ENCODE measurements at regions not wholly inside any gene's neighbourhood (a gene's known extent, or its start where the extent isn't known, plus 50 kb on each side); places are given as distances from the start of the nearest gene placed in this dataset.
"Not testable (repeated sequence)": the region's sequence is repeated elsewhere in the genome, so short reads cannot be mapped to it uniquely, and the experiment has no call there.

DNA sequence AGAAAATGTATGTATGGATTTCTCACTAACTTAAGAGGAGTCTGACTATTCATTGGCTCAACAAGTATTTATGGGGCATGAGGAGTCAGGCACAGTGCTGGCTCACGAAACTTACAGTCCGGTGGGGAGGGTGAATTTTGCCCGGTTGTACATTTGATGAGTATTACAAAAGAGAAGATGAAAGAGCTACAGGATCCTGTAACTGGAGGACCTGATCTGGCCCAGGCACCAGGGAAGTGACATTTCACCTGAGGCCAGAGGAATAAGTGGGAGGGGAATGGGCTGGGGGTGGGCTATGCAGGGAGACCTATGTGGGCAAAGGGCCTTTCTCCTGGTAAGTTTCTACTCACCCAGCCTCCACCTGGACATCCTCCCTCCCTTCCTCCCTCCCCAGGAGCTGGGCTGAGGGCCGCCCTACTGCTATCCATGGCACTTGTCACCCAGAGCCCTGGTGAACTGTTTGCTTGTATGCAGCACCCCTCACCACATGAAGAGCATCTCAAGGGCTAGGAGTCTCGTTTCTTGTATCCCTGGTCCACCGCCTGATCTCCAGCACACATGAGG, 101.1 kb upstream of the ZNF438 start:
- DNase-seq (ENCODE audit: insufficient read length, low spot score) (no peak), FAIRE-seq (no peak)
- TF ChIP-seq POU2F2 (IDR thresholded peaks at IDR 0.05; ENCODE audit: low read depth, low read length) (no peak), POLR2A (IDR thresholded peaks at IDR 0.05; ENCODE audit: low read depth, low read length) (no peak), POLR2AphosphoS5 (IDR thresholded peaks at IDR 0.05; ENCODE audit: low read depth, low read length) (no peak), PAX5 (IDR thresholded peaks at IDR 0.05; ENCODE audit: insufficient read depth, low read length, severe bottlenecking) (no peak), SPI1 (IDR thresholded peaks at IDR 0.05; ENCODE audit: low read depth, low read length) (no peak), TAF1 (IDR thresholded peaks at IDR 0.05; ENCODE audit: low read depth, low read length) (no peak)

DNA sequence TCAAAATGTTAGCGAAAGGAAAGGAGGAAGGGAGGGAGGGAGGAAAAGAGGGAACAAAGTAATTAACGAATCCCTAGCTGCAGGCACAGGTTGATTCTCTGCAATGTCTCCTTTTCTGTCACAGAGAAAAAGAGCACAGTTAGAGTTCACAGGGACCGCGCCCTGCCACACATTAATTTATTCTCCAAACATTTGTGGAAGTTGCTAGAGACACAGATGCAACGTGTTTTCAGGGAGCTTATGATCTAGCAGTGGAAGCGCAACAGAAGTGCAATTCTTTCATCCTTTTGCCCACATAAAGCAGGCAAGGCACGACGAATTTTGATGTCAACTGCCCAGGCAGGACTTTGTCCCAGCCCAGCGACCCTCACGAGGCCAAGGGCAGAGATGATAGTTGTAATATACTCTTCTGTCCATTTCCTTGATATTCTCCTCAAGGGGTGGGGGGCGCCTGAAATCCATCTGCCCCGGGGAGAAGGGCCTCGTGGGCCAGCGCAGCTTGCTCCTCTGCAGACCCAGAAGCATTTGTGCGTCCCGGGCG, 101.7 kb upstream of the ZNF438 start:
- TF ChIP-seq POU2F2 (IDR thresholded peaks at IDR 0.05; ENCODE audit: low read depth, low read length), result no peak
- no peak; the same call in 1 of the 2 replicates for TF ChIP-seq TAF1 (IDR thresholded peaks at IDR 0.05; ENCODE audit: low read depth, low read length)
- no peak for TF ChIP-seq SPI1 (IDR thresholded peaks at IDR 0.05; ENCODE audit: low read depth, low read length)
- no peak for TF ChIP-seq POLR2A (IDR thresholded peaks at IDR 0.05; ENCODE audit: low read depth, low read length)
- no peak for TF ChIP-seq POLR2AphosphoS5 (IDR thresholded peaks at IDR 0.05; ENCODE audit: low read depth, low read length)
- no peak for TF ChIP-seq PAX5 (IDR thresholded peaks at IDR 0.05; ENCODE audit: insufficient read depth, low read length, severe bottlenecking)
- DNase-seq (ENCODE audit: insufficient read length, low spot score) (no peak), FAIRE-seq (peak; percentile 28)

DNA sequence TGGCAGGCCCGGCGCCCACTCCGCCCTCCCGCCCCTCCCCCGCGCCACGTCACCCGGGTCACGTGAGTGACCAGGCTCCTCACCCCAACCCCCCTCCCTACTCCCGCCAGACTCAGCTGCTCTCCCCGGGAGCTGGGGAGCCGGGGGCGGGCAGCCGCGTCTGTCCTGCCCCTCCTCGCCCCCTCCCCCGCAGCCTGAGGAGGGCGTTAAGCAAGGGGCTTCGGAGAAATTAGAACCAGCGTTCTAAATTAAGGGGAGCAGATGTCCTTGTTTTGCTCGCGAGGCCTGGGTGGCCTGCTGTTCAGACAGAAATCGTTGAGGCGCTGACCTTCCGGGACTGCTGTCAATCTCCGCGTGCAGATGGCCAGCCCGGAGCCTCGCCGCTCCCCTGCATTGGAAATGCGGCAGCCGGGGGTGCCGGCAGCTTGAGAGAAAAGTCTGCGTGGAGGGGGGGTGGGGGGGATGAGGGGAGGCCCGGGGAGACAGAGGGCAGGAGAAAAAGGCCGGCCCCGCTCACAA, 102.2 kb upstream of the ZNF438 start:
- FAIRE-seq, result peak; percentile 60
- TF ChIP-seq PAX5 (IDR thresholded peaks at IDR 0.05; ENCODE audit: insufficient read depth, low read length, severe bottlenecking), result no peak
- no peak for TF ChIP-seq TAF1 (IDR thresholded peaks at IDR 0.05; ENCODE audit: low read depth, low read length)
- no peak for TF ChIP-seq POLR2AphosphoS5 (IDR thresholded peaks at IDR 0.05; ENCODE audit: low read depth, low read length)
- no peak for TF ChIP-seq POU2F2 (IDR thresholded peaks at IDR 0.05; ENCODE audit: low read depth, low read length)
- TF ChIP-seq POLR2A (IDR thresholded peaks at IDR 0.05; ENCODE audit: low read depth, low read length), result no peak
- no peak for TF ChIP-seq SPI1 (IDR thresholded peaks at IDR 0.05; ENCODE audit: low read depth, low read length)
- peak; percentile 73 for DNase-seq (ENCODE audit: insufficient read length, low spot score)

DNA sequence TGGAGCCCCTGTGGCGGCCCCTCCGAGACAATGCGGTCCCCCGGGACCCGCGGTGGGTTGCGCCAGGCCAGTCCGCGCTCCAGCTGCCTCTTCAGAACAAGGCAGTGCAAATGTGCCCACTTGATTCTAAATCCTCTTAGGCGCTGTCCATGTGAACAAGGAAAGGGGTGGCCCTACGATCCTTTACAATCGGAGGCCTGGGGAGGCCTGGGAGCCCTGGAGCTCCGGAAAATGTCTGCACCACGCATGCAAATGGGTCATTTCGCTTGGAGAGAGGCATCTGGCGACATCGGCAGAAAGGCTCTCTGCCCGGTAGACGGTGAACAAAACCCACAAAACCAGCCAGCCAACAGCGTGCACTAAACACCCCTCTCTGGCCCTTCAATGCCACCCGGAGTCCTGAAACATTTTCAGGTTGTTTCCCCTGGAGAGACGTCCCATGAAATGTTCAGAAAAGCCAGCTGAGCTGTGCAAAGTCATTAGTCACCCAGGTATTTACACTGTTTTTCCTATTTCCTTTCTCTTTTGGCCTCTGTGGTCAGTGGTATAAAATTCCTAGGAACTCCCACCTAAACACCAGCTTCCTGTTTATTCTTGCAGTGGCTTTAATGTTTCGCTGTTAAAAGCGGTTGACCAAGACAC, 102.8 kb upstream of the ZNF438 start:
- FAIRE-seq, result no peak
- DNase-seq (ENCODE audit: insufficient read length, low spot score), result peak; percentile 11
- TF ChIP-seq PAX5 (IDR thresholded peaks at IDR 0.05; ENCODE audit: insufficient read depth, low read length, severe bottlenecking) (no peak), SPI1 (IDR thresholded peaks at IDR 0.05; ENCODE audit: low read depth, low read length) (no peak), TAF1 (IDR thresholded peaks at IDR 0.05; ENCODE audit: low read depth, low read length) (no peak), POLR2AphosphoS5 (IDR thresholded peaks at IDR 0.05; ENCODE audit: low read depth, low read length) (no peak), POU2F2 (IDR thresholded peaks at IDR 0.05; ENCODE audit: low read depth, low read length) (no peak)

DNA sequence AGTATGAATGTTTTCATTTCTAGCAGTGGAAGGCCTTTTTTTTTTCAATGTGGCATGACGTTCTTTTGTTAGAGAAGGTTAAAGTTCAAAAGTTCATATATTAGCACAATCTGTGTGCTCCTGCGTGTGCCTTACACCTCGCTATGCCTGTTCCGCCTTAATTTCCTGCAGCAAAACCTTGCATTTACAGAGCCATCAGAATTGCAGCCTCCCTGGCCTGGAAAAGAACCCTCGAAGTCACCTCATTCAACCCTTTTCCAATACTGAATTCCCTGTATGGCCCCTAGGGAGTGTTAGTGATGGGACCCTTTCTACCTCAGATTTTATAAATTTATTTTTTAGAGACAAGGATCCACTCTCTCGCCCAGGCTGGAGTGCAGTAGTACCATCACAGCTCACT, 103.5 kb upstream of the ZNF438 start:
- TF ChIP-seq POLR2A (IDR thresholded peaks at IDR 0.05; ENCODE audit: low read depth, low read length) (no peak), PAX5 (IDR thresholded peaks at IDR 0.05; ENCODE audit: insufficient read depth, low read length, severe bottlenecking) (no peak), POLR2AphosphoS5 (IDR thresholded peaks at IDR 0.05; ENCODE audit: low read depth, low read length) (no peak), POU2F2 (IDR thresholded peaks at IDR 0.05; ENCODE audit: low read depth, low read length) (no peak), SPI1 (IDR thresholded peaks at IDR 0.05; ENCODE audit: low read depth, low read length) (no peak), TAF1 (IDR thresholded peaks at IDR 0.05; ENCODE audit: low read depth, low read length) (no peak)
- DNase-seq (ENCODE audit: insufficient read length, low spot score) (no peak), FAIRE-seq (no peak)

DNA sequence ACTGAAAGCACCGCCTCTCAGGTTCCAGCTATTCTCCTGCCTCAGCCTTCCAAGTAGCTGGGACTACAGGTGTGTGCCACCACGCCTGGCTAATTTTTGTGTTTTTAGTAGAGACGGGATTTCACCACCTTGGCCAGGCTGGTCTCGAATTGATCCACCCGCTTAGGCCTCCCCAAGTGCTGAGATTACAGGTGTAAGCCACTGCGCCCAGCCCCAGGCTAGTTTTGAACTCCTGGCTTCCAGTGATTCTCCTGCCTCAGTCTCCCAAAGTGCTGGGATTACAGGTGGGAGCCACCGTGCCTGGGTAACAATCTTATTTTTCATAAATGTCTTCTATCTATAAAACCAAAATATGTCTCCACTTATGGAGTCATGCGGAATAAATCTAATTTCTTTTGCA, 104.1 kb upstream of the ZNF438 start:
- not testable (repeated sequence) for FAIRE-seq; DNase-seq (ENCODE audit: insufficient read length, low spot score)

DNA sequence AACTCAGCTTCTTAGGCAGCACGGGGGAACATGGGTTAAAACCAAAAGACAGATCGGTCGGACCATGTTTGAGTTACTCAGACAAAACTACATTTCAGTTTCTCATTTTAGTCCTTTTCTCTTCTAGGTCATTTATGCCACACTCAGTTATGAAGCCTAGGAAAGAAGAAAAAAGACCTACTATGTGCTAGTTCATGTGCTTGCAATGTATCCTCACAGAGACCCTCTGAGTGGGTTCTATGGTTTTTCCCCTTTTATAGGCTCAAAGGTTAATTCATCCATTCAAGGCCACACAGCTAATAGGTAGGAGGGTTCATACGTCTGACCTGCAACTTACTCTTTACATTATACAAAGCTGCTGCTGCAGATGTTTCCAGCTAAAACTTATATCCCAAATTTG, 104.7 kb upstream of the ZNF438 start:
- FAIRE-seq (no peak), DNase-seq (ENCODE audit: insufficient read length, low spot score) (no peak)
- no peak for TF ChIP-seq POLR2A (IDR thresholded peaks at IDR 0.05; ENCODE audit: low read depth, low read length)
- TF ChIP-seq POLR2AphosphoS5 (IDR thresholded peaks at IDR 0.05; ENCODE audit: low read depth, low read length), result no peak
- TF ChIP-seq POU2F2 (IDR thresholded peaks at IDR 0.05; ENCODE audit: low read depth, low read length), result no peak
- no peak for TF ChIP-seq SPI1 (IDR thresholded peaks at IDR 0.05; ENCODE audit: low read depth, low read length)
- no peak for TF ChIP-seq PAX5 (IDR thresholded peaks at IDR 0.05; ENCODE audit: insufficient read depth, low read length, severe bottlenecking)
- TF ChIP-seq TAF1 (IDR thresholded peaks at IDR 0.05; ENCODE audit: low read depth, low read length), result no peak

DNA sequence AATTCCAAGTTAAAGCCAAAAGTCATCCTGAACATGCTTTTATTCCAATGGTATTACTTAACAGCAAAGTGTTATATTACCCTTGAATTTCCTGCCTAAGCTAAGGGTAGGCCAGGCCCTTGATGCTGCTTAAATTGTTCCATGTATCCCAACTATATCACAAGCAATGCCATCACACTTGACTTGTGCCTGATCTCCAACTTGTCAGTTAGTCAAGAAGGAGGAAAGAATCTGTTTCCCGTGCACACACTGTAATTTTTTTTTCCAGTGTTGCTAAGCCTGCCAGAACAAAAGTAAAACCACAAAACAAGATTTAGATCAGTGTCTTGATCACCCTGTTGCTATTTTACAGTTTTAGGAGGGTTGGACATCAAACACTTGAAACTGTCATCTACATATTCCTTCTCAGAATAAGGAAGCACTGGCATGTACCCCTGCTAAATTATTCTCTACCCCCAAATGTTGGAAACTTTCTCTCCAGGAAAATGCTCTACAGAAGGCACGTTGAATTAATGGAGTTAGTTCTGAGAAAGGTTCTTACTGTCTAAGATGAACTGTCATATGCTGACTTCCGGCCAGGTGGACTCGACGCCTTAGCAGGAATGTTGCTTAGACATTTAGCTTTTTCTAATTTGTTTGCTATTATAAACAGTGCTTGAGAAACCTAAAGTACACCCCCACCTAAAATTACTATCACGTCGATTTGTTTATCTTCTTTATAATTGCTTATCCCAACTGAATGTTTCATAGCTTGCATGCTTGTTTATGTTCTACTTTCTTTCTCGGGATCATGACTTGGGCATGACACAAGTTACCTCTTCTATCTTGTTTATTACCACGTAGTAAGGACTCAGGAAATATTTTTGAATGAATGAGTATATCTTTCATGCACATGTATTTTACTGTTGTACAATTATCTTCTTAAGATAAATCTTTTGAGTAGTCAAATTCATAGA, 105.5 kb upstream of the ZNF438 start:
- no peak for DNase-seq (ENCODE audit: insufficient read length, low spot score)
- TF ChIP-seq POLR2A (IDR thresholded peaks at IDR 0.05; ENCODE audit: low read depth, low read length), result no peak
- no peak for TF ChIP-seq POU2F2 (IDR thresholded peaks at IDR 0.05; ENCODE audit: low read depth, low read length)
- no peak for TF ChIP-seq PAX5 (IDR thresholded peaks at IDR 0.05; ENCODE audit: insufficient read depth, low read length, severe bottlenecking)
- TF ChIP-seq SPI1 (IDR thresholded peaks at IDR 0.05; ENCODE audit: low read depth, low read length), result no peak
- TF ChIP-seq POLR2AphosphoS5 (IDR thresholded peaks at IDR 0.05; ENCODE audit: low read depth, low read length), result no peak
- no peak for TF ChIP-seq TAF1 (IDR thresholded peaks at IDR 0.05; ENCODE audit: low read depth, low read length)
- peak; percentile 50 for FAIRE-seq

DNA sequence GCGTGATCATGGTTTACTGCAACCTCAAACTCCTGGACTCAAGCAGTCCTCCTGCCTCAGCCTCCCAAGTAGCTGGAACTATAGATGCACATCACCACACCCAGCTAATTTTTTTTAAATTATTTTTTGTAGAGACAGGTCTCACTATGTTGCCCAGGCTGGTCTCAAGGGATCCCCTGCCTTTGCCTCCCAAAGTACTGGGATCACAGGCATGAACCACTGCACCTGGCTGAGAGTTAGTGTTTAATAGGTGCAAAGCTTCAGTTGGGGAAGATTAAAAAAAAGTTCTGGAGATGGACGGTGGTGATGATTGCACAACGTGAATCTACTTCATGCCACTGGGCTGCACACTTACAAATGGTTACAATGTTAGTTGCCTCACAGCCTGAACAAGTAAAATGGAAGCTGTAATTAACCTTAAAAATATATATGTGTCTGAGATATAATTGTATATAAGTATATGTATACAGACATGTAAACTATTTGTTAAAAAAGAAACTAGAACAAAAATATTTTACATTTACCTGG, 106.4 kb upstream of the ZNF438 start:
- no peak for FAIRE-seq
- TF ChIP-seq PAX5 (IDR thresholded peaks at IDR 0.05; ENCODE audit: insufficient read depth, low read length, severe bottlenecking) (no peak), POLR2AphosphoS5 (IDR thresholded peaks at IDR 0.05; ENCODE audit: low read depth, low read length) (no peak), SPI1 (IDR thresholded peaks at IDR 0.05; ENCODE audit: low read depth, low read length) (no peak), POU2F2 (IDR thresholded peaks at IDR 0.05; ENCODE audit: low read depth, low read length) (no peak), TAF1 (IDR thresholded peaks at IDR 0.05; ENCODE audit: low read depth, low read length) (no peak), POLR2A (IDR thresholded peaks at IDR 0.05; ENCODE audit: low read depth, low read length) (no peak)
- DNase-seq (ENCODE audit: insufficient read length, low spot score), result no peak
